Ramos (cell line): ENCODE measurements at regions not wholly inside any gene's neighbourhood (a gene's known extent, or its start where the extent isn't known, plus 50 kb on each side); places are given as distances from the start of the nearest gene placed in this dataset.
"Not testable (repeated sequence)": the region's sequence is repeated elsewhere in the genome, so short reads cannot be mapped to it uniquely, and the experiment has no call there.

Experiments
- in situ Hi-C: fragments of 300-500 bp; cut with MboI; formaldehyde crosslinking; loops from one replicate; pipeline ENCODE4 v1.14.3; 2022; ENCODE audit warnings: low sequenced_read_pairs; ENCODE audit not compliant: unreplicated experiment

- in situ Hi-C loops, result loop anchor here (10.0 kb wide), 1 partner anchor 915 kb away; no protein-coding TSS in a partner anchor
Measured at GRCh38 chr5:87770016-87770570, 357.4 kb upstream of the CCNH start.

GRCh38 chr5:87769157-87769556 is 356.4 kb upstream of the CCNH start:
- in situ Hi-C loops, result no loop called here

GRCh38 chr5:87768190-87768589 is 355.5 kb upstream of the CCNH start:
- in situ Hi-C loops, result no loop called here

GRCh38 chr5:87765009-87765408 is 352.3 kb upstream of the CCNH start:
- in situ Hi-C loops, result no loop called here

GRCh38 chr5:87762631-87763030 is 349.9 kb upstream of the CCNH start:
- in situ Hi-C loops, result no loop called here

GRCh38 chr5:87756951-87757350 is 344.2 kb upstream of the CCNH start:
- in situ Hi-C loops, result no loop called here

- in situ Hi-C loops, result no loop called here
Measured at GRCh38 chr5:87755360-87755759, 342.6 kb upstream of the CCNH start.

- in situ Hi-C loops, result no loop called here
Measured at GRCh38 chr5:87754009-87754757, 341.5 kb upstream of the CCNH start.

- in situ Hi-C loops, result no loop called here
Measured at GRCh38 chr5:87752362-87752761, 339.6 kb upstream of the CCNH start.

- in situ Hi-C loops, result no loop called here
Measured at GRCh38 chr5:87751824-87752223, 339.1 kb upstream of the CCNH start.

GRCh38 chr5:87746891-87747377 is 334.2 kb upstream of the CCNH start:
- in situ Hi-C loops, result no loop called here

- in situ Hi-C loops, result no loop called here
Measured at GRCh38 chr5:87746341-87746740, 333.6 kb upstream of the CCNH start.

GRCh38 chr5:87741881-87742280 is 329.2 kb upstream of the CCNH start:
- in situ Hi-C loops, result no loop called here

- in situ Hi-C loops, result no loop called here
Measured at GRCh38 chr5:87735923-87736322, 323.2 kb upstream of the CCNH start.

GRCh38 chr5:87733897-87734296 is 321.2 kb upstream of the CCNH start:
- in situ Hi-C loops, result no loop called here

- in situ Hi-C loops, result no loop called here
Measured at GRCh38 chr5:87732875-87733768, 320.4 kb upstream of the CCNH start.

- in situ Hi-C loops, result no loop called here
Measured at GRCh38 chr5:87729781-87730180, 317.1 kb upstream of the CCNH start.

GRCh38 chr5:87722286-87722685 is 309.6 kb upstream of the CCNH start:
- in situ Hi-C loops, result no loop called here

- in situ Hi-C loops, result not testable (repeated sequence)
Measured at GRCh38 chr5:87718224-87718925, 305.6 kb upstream of the CCNH start.

- in situ Hi-C loops, result no loop called here
Measured at GRCh38 chr5:87717761-87718160, 305.0 kb upstream of the CCNH start.
